HG02870 (cell line): ENCODE measurements at regions not wholly inside any gene's neighbourhood (a gene's known extent, or its start where the extent isn't known, plus 50 kb on each side); places are given as distances from the start of the nearest gene placed in this dataset.

Experiments used
- ATAC-seq: cut with Tn5 transposase; IDR thresholded peaks from one replicate; pipeline ENCODE4 v1.9.1; 2021; ENCODE audit warnings: mild to moderate bottlenecking, moderate library complexity; ENCODE audit not compliant: unreplicated experiment

GRCh38 chr15:70258369-70259027 is 160.8 kb upstream of the TLE3 start:
- ATAC-seq, result no peak

GRCh38 chr15:70257573-70258248 is 160.0 kb upstream of the TLE3 start:
- ATAC-seq, result no peak

- ATAC-seq, result no peak
Measured at GRCh38 chr15:70257047-70257446, 159.3 kb upstream of the TLE3 start.

GRCh38 chr15:70254311-70254869 is 156.7 kb upstream of the TLE3 start:
- no peak for ATAC-seq

- ATAC-seq, result no peak
Measured at GRCh38 chr15:70253461-70254156, 155.9 kb upstream of the TLE3 start.

- no peak for ATAC-seq
Measured at GRCh38 chr15:70252951-70253320, 155.2 kb upstream of the TLE3 start.

GRCh38 chr15:70252056-70252950 is 154.6 kb upstream of the TLE3 start:
- no peak for ATAC-seq

GRCh38 chr15:70251246-70251990 is 153.7 kb upstream of the TLE3 start:
- no peak for ATAC-seq

GRCh38 chr15:70250208-70251201 is 152.8 kb upstream of the TLE3 start:
- ATAC-seq, result no peak

- no peak for ATAC-seq
Measured at GRCh38 chr15:70249616-70250015, 151.9 kb upstream of the TLE3 start.

GRCh38 chr15:70248116-70249025 is 150.7 kb upstream of the TLE3 start:
- no peak for ATAC-seq

- ATAC-seq, result no peak
Measured at GRCh38 chr15:70247281-70247680, 149.6 kb upstream of the TLE3 start.

GRCh38 chr15:70246623-70247220 is 149.0 kb upstream of the TLE3 start:
- ATAC-seq, result no peak

GRCh38 chr15:70245932-70246622 is 148.4 kb upstream of the TLE3 start:
- no peak for ATAC-seq

- ATAC-seq, result no peak
Measured at GRCh38 chr15:70244978-70245542, 147.3 kb upstream of the TLE3 start.

GRCh38 chr15:70243686-70244540 is 146.2 kb upstream of the TLE3 start:
- ATAC-seq, result no peak
